Parathyroid adenoma (tissue), 2 donors: ENCODE measurements at regions not wholly inside any gene's neighbourhood (a gene's known extent, or its start where the extent isn't known, plus 50 kb on each side); places are given as distances from the start of the nearest gene placed in this dataset.

Experiments
- H2AFZ ChIP-seq: fragments of 300-600 bp; sonication (generic); one replicate; pipeline ENCODE4 v1.7.0; 2017; ENCODE audit warnings: antibody characterized with exemption, mild to moderate bottlenecking
- H3K27ac ChIP-seq: fragments of 300-600 bp; sonication (generic); one replicate; pipeline ENCODE4 v1.7.0; 2017
- H3K27me3 ChIP-seq: fragments of 300-600 bp; sonication (generic); one replicate; pipeline ENCODE4 v1.7.0; 2017; ENCODE audit warnings: low read length; ENCODE audit not compliant: control insufficient read depth, insufficient read depth
- H3K36me3 ChIP-seq: fragments of 300-600 bp; sonication (generic); one replicate; pipeline ENCODE4 v1.7.0; 2017; ENCODE audit warnings: low read length; ENCODE audit not compliant: control insufficient read depth, insufficient read depth
- H3K4me1 ChIP-seq: fragments of 300-600 bp; sonication (generic); one replicate; pipeline ENCODE4 v1.7.0; 2017; ENCODE audit warnings: control low read depth
- H3K4me2 ChIP-seq: fragments of 300-600 bp; sonication (generic); one replicate; pipeline ENCODE4 v1.7.0; 2017; ENCODE audit warnings: low read length
- H3K4me3 ChIP-seq: fragments of 300-600 bp; sonication (generic); one replicate; pipeline ENCODE4 v1.7.0; 2017; ENCODE audit warnings: low read depth, low read length
- H3K79me2 ChIP-seq: fragments of 300-600 bp; sonication (generic); one replicate; pipeline ENCODE4 v1.7.0; 2017; ENCODE audit warnings: control low read depth
- H3K9ac ChIP-seq: fragments of 300-600 bp; sonication (generic); one replicate; pipeline ENCODE4 v1.7.0; 2017; ENCODE audit warnings: mild to moderate bottlenecking
- H3K9me3 ChIP-seq: fragments of 300-600 bp; sonication (generic); one replicate; pipeline ENCODE4 v1.7.0; 2017; ENCODE audit warnings: low read length; ENCODE audit not compliant: control insufficient read depth
- TF ChIP-seq, protein P1 (sequence below): fragments of 300-600 bp; sonication (generic); IDR thresholded peaks from one replicate; pipeline ENCODE4 v1.7.0; 2017; ENCODE audit warnings: antibody characterized with exemption, mild to moderate bottlenecking
- donor health status: primary hyperparathyroidism.

- no peak overlapping the region for H2AFZ ChIP-seq
- no peak overlapping the region for H3K4me2 ChIP-seq
- no peak overlapping the region for H3K9ac ChIP-seq
- H3K9me3 ChIP-seq: no peaks in the 10 kb centered on the region
- no peak overlapping the region for H3K4me3 ChIP-seq
- no peak overlapping the region for H3K27ac ChIP-seq
- TF ChIP-seq, protein P1, sequence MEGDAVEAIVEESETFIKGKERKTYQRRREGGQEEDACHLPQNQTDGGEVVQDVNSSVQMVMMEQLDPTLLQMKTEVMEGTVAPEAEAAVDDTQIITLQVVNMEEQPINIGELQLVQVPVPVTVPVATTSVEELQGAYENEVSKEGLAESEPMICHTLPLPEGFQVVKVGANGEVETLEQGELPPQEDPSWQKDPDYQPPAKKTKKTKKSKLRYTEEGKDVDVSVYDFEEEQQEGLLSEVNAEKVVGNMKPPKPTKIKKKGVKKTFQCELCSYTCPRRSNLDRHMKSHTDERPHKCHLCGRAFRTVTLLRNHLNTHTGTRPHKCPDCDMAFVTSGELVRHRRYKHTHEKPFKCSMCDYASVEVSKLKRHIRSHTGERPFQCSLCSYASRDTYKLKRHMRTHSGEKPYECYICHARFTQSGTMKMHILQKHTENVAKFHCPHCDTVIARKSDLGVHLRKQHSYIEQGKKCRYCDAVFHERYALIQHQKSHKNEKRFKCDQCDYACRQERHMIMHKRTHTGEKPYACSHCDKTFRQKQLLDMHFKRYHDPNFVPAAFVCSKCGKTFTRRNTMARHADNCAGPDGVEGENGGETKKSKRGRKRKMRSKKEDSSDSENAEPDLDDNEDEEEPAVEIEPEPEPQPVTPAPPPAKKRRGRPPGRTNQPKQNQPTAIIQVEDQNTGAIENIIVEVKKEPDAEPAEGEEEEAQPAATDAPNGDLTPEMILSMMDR: no peak
- H3K36me3 ChIP-seq: no peaks in the 10 kb centered on the region
- no peaks in the 10 kb centered on the region for H3K27me3 ChIP-seq
- no peaks in the 10 kb centered on the region for H3K4me1 ChIP-seq
- H3K79me2 ChIP-seq: no peaks in the 10 kb centered on the region
These were observed 481.1 kb downstream of the BMP2 start for GRCh38 chr20:7248281-7249201.

GRCh38 chr20:7250337-7250736 lies 482.9 kb downstream of the BMP2 start:
- Histone ChIP-seq H3K27ac (no peak overlapping the region), H2AFZ (no peak overlapping the region), H3K27me3 (no peaks in the 10 kb centered on the region), H3K9ac (no peak overlapping the region), H3K4me1 (no peaks in the 10 kb centered on the region), H3K36me3 (no peaks in the 10 kb centered on the region), H3K79me2 (no peaks in the 10 kb centered on the region), H3K9me3 (no peaks in the 10 kb centered on the region), H3K4me3 (no peak overlapping the region), H3K4me2 (no peak overlapping the region)
- TF ChIP-seq, protein P1: no peak

DNA sequence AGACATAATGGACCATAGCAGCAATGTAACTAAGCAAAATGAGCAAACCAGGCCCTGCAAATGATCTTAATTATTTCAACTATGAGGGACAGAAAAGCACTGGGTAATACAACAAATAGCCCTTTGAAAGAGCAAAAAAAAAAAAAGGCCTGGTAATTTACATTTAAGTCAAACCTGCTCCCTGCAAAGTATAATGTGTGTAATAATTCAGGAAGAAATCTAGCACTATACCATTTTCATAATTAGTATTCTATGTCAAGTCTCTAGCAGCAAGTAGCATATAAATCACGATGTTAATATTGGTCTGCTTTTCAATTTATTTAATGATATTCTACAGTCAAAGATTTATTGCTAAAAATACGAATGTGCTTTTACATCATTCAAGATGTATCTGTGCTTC lies 489.6 kb downstream of the BMP2 start:
- H3K9ac ChIP-seq: no peak overlapping the region
- H3K9me3 ChIP-seq: no peaks in the 10 kb centered on the region
- H3K36me3 ChIP-seq: no peaks in the 10 kb centered on the region
- H2AFZ ChIP-seq: no peak overlapping the region
- no peaks in the 10 kb centered on the region for H3K27me3 ChIP-seq
- H3K79me2 ChIP-seq: no peaks in the 10 kb centered on the region
- H3K27ac ChIP-seq: no peak overlapping the region
- H3K4me2 ChIP-seq: no peak overlapping the region
- TF ChIP-seq, protein P1: no peak
- H3K4me3 ChIP-seq: no peak overlapping the region
- H3K4me1 ChIP-seq: no peaks in the 10 kb centered on the region

GRCh38 chr20:7257692-7258466 lies 490.4 kb downstream of the BMP2 start:
- Histone ChIP-seq H3K4me3 (no peak overlapping the region), H3K27me3 (no peaks in the 10 kb centered on the region), H3K36me3 (no peaks in the 10 kb centered on the region), H2AFZ (no peak overlapping the region), H3K4me2 (no peak overlapping the region), H3K9ac (no peak overlapping the region), H3K9me3 (no peaks in the 10 kb centered on the region), H3K79me2 (no peaks in the 10 kb centered on the region), H3K4me1 (no peaks in the 10 kb centered on the region), H3K27ac (no peak overlapping the region)
- TF ChIP-seq, protein P1: no peak
